ENCODE measurements at regions not wholly inside any gene's neighbourhood (a gene's known extent, or its start where the extent isn't known, plus 50 kb on each side); places are given as distances from the start of the nearest gene placed in this dataset.

GRCh38 chr6:44006123-44006871, 121.0 kb downstream of the MRPL14 start:
- WGBS (ENCODE audit: insufficient coverage), result 80% methylated on average over 6 of the region's 7 CpGs

More at GRCh38 chr6:44006123-44006871, 121.0 kb downstream of the MRPL14 start:
- H3K4me3 Mint-ChIP-seq, result no peak overlapping the region
- H4K20me1 ChIP-seq (ENCODE audit: control insufficient read depth, insufficient read depth, low read length, poor library complexity, severe bottlenecking), result no peaks in the 10 kb centered on the region
- intact Hi-C loops (cut with micrococcal nuclease), result no loop called here
- H3K27ac Mint-ChIP-seq, result no peak overlapping the region
- H3K9ac ChIP-seq (ENCODE audit: low read length), result no peak overlapping the region
- CTCF ChIA-PET, result no interaction called here
- H3K79me2 ChIP-seq (ENCODE audit: control insufficient read depth, insufficient read depth, low read length), result no peaks in the 10 kb centered on the region
- H3K27ac ChIP-seq (ENCODE audit: low read length in 2 of 2), result no peak overlapping the region
- peaks cover 21 to 23% of the 10 kb centered on the region in 2 donors for H3K4me1 ChIP-seq (ENCODE audit: control insufficient read depth in 2 of 2, insufficient read depth in 2 of 2, low read length in 2 of 2)
- H2AFZ ChIP-seq (ENCODE audit: insufficient read depth, low read depth, low read length, poor library complexity, severe bottlenecking), result no peak overlapping the region
- H3K9me3 Mint-ChIP-seq (ENCODE audit: insufficient read depth), result no peaks in the 10 kb centered on the region
- POLR2A ChIA-PET, result no interaction called here
- H3K27me3 Mint-ChIP-seq, result peaks cover 46% of the 10 kb centered on the region
- no peaks in the 10 kb centered on the region for H3K36me3 ChIP-seq (replicated peaks in 1 of 2; ENCODE audit: control extremely low read depth in 1 of 2, control insufficient read depth in 1 of 2, extremely low read depth in 1 of 2, insufficient read depth in 2 of 2, low read length in 1 of 2)
- TF ChIP-seq CTCF (IDR thresholded peaks at IDR 0.05) (no peak), EZH2 (IDR thresholded peaks at IDR 0.05; ENCODE audit: borderline replicate concordance, insufficient read depth, low read depth, low read length, poor library complexity, severe bottlenecking) (no peak)
- no peak overlapping the region for H3K4me2 ChIP-seq (replicated peaks; ENCODE audit: low read depth, low read length, poor library complexity, severe bottlenecking)
- DNase-seq (no peak), ATAC-seq (ENCODE audit: low read depth) (no peak)
- no peak overlapping the region for H3K4me3 ChIP-seq (ENCODE audit: control extremely low read depth in 1 of 5, extremely low read depth in 1 of 5, insufficient read depth in 1 of 5, low read depth in 2 of 5, low read length in 4 of 5)
- H3K4me1 Mint-ChIP-seq, result peaks cover 19% of the 10 kb centered on the region
- H3K9me3 ChIP-seq (ENCODE audit: control extremely low read depth in 1 of 3, control insufficient read depth in 2 of 3, insufficient read depth in 1 of 3, low read length in 2 of 3), result peaks cover 0 to 13% (median 0%) of the 10 kb centered on the region in 3 donors
- peaks cover 0 to 59% (median 31%) of the 10 kb centered on the region in 4 experiments for H3K27me3 ChIP-seq (replicated peaks in 1 of 4; ENCODE audit: control extremely low read depth in 1 of 4, control insufficient read depth in 3 of 4, insufficient read depth in 4 of 4, low read length in 3 of 4)

Measured in B cell (primary cell).